ENCODE measurements at regions not wholly inside any gene's neighbourhood (a gene's known extent, or its start where the extent isn't known, plus 50 kb on each side); places are given as distances from the start of the nearest gene placed in this dataset.
"Not testable (repeated sequence)": the region's sequence is repeated elsewhere in the genome, so short reads cannot be mapped to it uniquely, and the experiment has no call there.

- no peak for ATAC-seq
- no peaks in the 10 kb centered on the region for H3K27me3 ChIP-seq (ENCODE audit: low read depth)
- H3K27ac ChIP-seq, result no peak overlapping the region
- no peak for DNase-seq
- H3K9me3 ChIP-seq, result no peaks in the 10 kb centered on the region
- H3K4me1 ChIP-seq, result peaks cover 15% of the 10 kb centered on the region
- H3K36me3 ChIP-seq, result no peaks in the 10 kb centered on the region
- no peak for TF ChIP-seq CTCF (IDR thresholded peaks at IDR 0.05)
- intact Hi-C loops (cut with DNase I), result no loop called here
- H3K4me3 ChIP-seq, result no peak overlapping the region
Observed at GRCh38 chr9:96058218-96058617, 182.7 kb downstream of the ERCC6L2 start.

GRCh38 chr9:96057155-96057554 is 181.7 kb downstream of the ERCC6L2 start:
- intact Hi-C loops (cut with DNase I), result no loop called here
- H3K9me3 ChIP-seq, result no peaks in the 10 kb centered on the region
- no peak for ATAC-seq
- H3K4me3 ChIP-seq, result no peak overlapping the region
- no peaks in the 10 kb centered on the region for H3K27me3 ChIP-seq (ENCODE audit: low read depth)
- no peak for TF ChIP-seq CTCF (IDR thresholded peaks at IDR 0.05)
- H3K4me1 ChIP-seq, result peaks cover 14% of the 10 kb centered on the region
- no peak overlapping the region for H3K27ac ChIP-seq
- no peaks in the 10 kb centered on the region for H3K36me3 ChIP-seq
- no peak for DNase-seq

- Histone ChIP-seq H3K4me3 (no peak overlapping the region), H3K36me3 (no peaks in the 10 kb centered on the region), H3K27me3 (ENCODE audit: low read depth) (no peaks in the 10 kb centered on the region), H3K4me1 (peaks cover 5% of the 10 kb centered on the region), H3K9me3 (no peaks in the 10 kb centered on the region), H3K27ac (no peak overlapping the region)
- intact Hi-C loops (cut with DNase I), result no loop called here
- DNase-seq (no peak), ATAC-seq (no peak)
- TF ChIP-seq CTCF (IDR thresholded peaks at IDR 0.05), result no peak
Observed at GRCh38 chr9:96056226-96056625, 180.7 kb downstream of the ERCC6L2 start.

GRCh38 chr9:96054248-96054647 is 178.8 kb downstream of the ERCC6L2 start:
- H3K27ac ChIP-seq; H3K4me1 ChIP-seq; H3K4me3 ChIP-seq; H3K36me3 ChIP-seq; H3K27me3 ChIP-seq (ENCODE audit: low read depth); DNase-seq; ATAC-seq; H3K9me3 ChIP-seq; intact Hi-C loops (cut with DNase I): not testable (repeated sequence)

- Histone ChIP-seq H3K4me3 (no peak overlapping the region), H3K9me3 (no peaks in the 10 kb centered on the region), H3K36me3 (no peaks in the 10 kb centered on the region), H3K27ac (no peak overlapping the region), H3K27me3 (ENCODE audit: low read depth) (no peaks in the 10 kb centered on the region), H3K4me1 (no peaks in the 10 kb centered on the region)
- no peak for ATAC-seq
- no peak for DNase-seq
- TF ChIP-seq CTCF (IDR thresholded peaks at IDR 0.05), result no peak
- intact Hi-C loops (cut with DNase I), result no loop called here
Observed at GRCh38 chr9:96052686-96053085, 177.2 kb downstream of the ERCC6L2 start.

- no peaks in the 10 kb centered on the region for H3K9me3 ChIP-seq
- no peak for ATAC-seq
- no peak for TF ChIP-seq CTCF (IDR thresholded peaks at IDR 0.05)
- H3K4me3 ChIP-seq, result no peak overlapping the region
- H3K4me1 ChIP-seq, result no peaks in the 10 kb centered on the region
- H3K27ac ChIP-seq, result no peak overlapping the region
- intact Hi-C loops (cut with DNase I), result no loop called here
- H3K36me3 ChIP-seq, result no peaks in the 10 kb centered on the region
- no peaks in the 10 kb centered on the region for H3K27me3 ChIP-seq (ENCODE audit: low read depth)
- no peak for DNase-seq
Observed at GRCh38 chr9:96051423-96051822, 175.9 kb downstream of the ERCC6L2 start.
